ENCODE measurements at regions not wholly inside any gene's neighbourhood (a gene's known extent, or its start where the extent isn't known, plus 50 kb on each side); places are given as distances from the start of the nearest gene placed in this dataset.

DNA sequence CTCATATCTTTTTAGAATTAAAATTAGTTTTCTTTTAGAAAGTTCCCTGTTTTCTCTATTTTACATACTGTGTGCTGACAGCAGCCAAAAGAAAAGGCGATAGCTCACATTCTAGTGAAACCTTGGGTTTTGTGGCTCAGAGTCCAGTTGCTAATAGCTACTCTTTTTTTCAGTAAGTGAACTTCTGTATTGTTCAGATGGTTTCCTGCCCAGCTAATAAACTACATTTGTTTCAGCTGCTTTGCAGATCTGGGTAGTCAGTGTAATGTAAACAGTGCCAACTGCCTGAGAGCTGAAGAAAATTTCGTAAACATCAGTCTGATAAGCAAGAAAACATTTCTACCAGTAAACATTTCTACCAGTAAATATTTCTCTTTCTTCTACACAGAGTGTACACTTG, 370.2 kb downstream of the GRIA2 start:
- in situ Hi-C loops (cut with HindIII; ENCODE audit: low sequenced_read_pairs) = no loop called here
- TF ChIP-seq, protein P1, sequence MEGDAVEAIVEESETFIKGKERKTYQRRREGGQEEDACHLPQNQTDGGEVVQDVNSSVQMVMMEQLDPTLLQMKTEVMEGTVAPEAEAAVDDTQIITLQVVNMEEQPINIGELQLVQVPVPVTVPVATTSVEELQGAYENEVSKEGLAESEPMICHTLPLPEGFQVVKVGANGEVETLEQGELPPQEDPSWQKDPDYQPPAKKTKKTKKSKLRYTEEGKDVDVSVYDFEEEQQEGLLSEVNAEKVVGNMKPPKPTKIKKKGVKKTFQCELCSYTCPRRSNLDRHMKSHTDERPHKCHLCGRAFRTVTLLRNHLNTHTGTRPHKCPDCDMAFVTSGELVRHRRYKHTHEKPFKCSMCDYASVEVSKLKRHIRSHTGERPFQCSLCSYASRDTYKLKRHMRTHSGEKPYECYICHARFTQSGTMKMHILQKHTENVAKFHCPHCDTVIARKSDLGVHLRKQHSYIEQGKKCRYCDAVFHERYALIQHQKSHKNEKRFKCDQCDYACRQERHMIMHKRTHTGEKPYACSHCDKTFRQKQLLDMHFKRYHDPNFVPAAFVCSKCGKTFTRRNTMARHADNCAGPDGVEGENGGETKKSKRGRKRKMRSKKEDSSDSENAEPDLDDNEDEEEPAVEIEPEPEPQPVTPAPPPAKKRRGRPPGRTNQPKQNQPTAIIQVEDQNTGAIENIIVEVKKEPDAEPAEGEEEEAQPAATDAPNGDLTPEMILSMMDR (IDR thresholded peaks at IDR 0.05; ENCODE audit: low read depth, low read length) = no peak
- H3K4me3 ChIP-seq (ENCODE audit: low read depth, low read length) = no peak overlapping the region
- DNase-seq (ENCODE audit: low read depth, low spot score) = no peak

DNA sequence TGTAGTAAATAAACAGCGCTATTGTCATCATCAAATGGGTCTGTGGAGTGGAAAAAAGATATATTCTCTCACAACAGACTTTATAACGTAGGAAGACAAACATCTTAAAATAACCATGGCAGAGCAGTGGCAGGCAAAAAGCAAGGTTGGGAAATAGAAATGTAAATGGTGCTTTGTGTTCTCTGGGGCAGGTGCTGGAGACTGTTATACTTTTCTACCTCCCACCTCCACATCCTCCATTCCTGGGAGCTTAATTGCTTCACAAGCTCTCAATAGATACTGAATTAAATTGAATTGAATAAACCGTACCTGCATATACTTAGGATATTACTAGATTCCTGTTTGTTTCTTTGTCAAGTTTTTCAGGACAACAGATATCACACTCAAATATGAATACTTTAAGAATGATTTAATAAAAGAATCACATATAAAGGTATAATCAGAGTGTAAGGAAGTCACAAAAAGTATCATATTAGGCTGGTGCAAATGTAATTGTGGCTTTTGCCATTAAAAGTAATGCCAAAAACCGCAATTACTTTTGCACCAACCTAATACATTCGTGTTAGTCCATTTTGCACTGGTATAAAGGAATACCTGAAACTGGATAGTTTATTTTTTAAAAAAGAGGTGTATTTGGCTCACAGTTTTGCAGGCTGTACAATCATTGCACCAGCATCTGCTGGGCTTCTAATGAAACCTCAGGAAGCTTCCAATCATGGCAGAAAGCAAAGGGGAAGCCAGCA, 367.3 kb downstream of the GRIA2 start:
- in situ Hi-C loops (cut with HindIII; ENCODE audit: low sequenced_read_pairs) = no loop called here
- no peak for DNase-seq (ENCODE audit: low read depth, low spot score)
- no peak overlapping the region for H3K4me3 ChIP-seq (ENCODE audit: low read depth, low read length)
- TF ChIP-seq, protein P1 (IDR thresholded peaks at IDR 0.05; ENCODE audit: low read depth, low read length) = no peak

DNA sequence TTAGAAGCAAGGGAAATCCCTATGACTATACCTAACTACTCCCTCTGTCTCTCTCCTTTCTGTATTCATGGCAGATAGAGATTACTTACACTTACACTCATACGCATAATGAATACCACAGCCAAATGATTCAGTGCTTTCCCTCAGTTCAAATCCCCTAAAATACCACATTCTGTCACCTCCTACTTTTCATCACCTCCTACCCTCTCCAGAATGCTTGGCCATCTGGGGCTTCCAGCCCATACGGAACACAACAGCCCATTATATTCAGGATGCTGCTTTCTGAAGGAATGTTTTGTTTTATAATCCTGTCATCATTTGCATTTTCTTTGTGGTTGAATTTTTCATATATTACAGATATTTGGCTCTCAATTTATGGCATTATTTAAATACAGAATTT, 361.6 kb downstream of the GRIA2 start:
- TF ChIP-seq, protein P1 (IDR thresholded peaks at IDR 0.05; ENCODE audit: low read depth, low read length) = no peak
- in situ Hi-C loops (cut with HindIII; ENCODE audit: low sequenced_read_pairs) = no loop called here
- DNase-seq (ENCODE audit: low read depth, low spot score) = no peak
- no peak overlapping the region for H3K4me3 ChIP-seq (ENCODE audit: low read depth, low read length)

DNA sequence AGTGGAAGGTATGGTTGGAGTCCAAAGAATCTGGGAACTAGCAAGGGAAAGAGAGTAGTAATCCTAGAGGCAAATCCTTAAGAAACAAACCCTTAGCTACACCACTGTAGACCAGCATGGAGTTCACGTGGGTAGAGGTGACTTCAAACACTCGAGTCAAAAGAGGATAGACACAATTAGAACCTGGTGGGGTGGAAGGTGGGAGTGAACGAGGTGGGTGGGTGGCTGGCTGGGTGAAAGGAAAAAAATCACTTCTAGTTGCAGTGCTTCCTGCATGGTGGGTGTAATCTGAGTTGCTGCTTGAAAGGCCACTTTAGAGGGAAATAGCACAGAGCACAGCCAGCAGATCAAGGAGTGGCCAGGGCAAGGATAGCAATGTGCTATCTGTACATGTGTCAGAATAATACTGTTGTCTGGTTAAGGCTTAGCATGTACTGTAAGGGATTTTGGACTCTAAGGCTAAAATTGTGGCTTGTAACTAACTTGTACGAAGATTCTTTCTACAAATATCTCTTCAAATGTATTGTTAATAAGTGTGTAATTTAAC, 356.2 kb downstream of the GRIA2 start:
- in situ Hi-C loops (cut with HindIII; ENCODE audit: low sequenced_read_pairs) = no loop called here
- no peak for DNase-seq (ENCODE audit: low read depth, low spot score)
- H3K4me3 ChIP-seq (ENCODE audit: low read depth, low read length) = no peak overlapping the region
- TF ChIP-seq, protein P1 (IDR thresholded peaks at IDR 0.05; ENCODE audit: low read depth, low read length) = no peak

DNA sequence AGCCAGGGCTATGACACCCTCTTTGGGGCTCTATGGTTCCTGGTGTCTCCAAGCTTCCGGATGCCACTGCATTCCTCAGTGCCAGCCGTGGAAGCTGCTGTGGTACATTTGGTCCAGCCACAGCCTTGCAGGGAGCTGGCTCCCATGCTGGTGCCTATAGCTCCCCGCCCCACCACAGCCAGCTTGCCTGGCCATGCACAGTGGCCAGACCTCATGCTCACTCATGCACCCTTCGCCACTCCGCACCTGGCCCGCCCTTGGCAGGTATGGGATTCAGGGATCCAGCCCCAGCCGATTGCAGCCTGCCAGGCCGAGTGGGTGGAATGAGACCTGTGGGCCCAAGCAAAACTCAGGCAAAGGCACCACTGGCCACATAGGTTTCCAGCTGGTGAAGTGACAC, 354.8 kb downstream of the GRIA2 start:
- DNase-seq (ENCODE audit: low read depth, low spot score) = no peak
- TF ChIP-seq, protein P1 (IDR thresholded peaks at IDR 0.05; ENCODE audit: low read depth, low read length) = no peak
- H3K4me3 ChIP-seq (ENCODE audit: low read depth, low read length) = no peak overlapping the region
- in situ Hi-C loops (cut with HindIII; ENCODE audit: low sequenced_read_pairs) = no loop called here

DNA sequence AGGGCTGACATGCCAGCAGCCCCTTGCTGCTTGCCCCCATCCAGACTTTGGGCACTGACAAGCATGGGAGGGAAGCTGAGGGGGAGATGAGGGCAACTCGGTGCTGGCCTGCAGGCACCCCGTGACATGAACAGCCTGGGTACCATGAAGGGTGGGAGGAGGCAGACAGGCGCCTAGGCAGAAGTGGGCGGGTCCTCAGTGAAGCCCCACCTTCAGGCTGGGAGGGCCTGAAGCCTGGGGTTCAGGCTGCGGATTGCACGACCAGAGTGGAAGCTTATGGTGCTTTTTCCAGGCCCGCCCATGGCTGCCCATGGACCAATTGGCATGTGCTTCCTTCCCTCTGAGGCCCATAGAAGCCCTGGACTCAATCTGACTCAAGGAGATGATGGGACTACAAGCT, 354.1 kb downstream of the GRIA2 start:
- in situ Hi-C loops (cut with HindIII; ENCODE audit: low sequenced_read_pairs) = no loop called here
- TF ChIP-seq, protein P1 (IDR thresholded peaks at IDR 0.05; ENCODE audit: low read depth, low read length) = no peak

More for the DNA sequence above, 354.1 kb downstream of the GRIA2 start:
- no peak for DNase-seq (ENCODE audit: low read depth, low spot score)
- no peak overlapping the region for H3K4me3 ChIP-seq (ENCODE audit: low read depth, low read length)

Measured in astrocyte of the spinal cord (primary cell).